ENCODE measurements at regions not wholly inside any gene's neighbourhood (a gene's known extent, or its start where the extent isn't known, plus 50 kb on each side); places are given as distances from the start of the nearest gene placed in this dataset.
A peak's percentile ranks its signal among the peaks of the same experiment; 100 is the strongest.

- in situ Hi-C loops (cut with MboI; ENCODE audit: low sequenced_read_pairs, unreplicated experiment), result no loop called here
- DNase-seq (ENCODE audit: low spot score), result no peak
- TF ChIP-seq CTCF (IDR thresholded peaks at IDR 0.05; ENCODE audit: borderline replicate concordance, control extremely low read depth, extremely low read depth, insufficient read depth, missing control alignments), result no peak
Measured at GRCh38 chr6:25046942-25047341, 111.2 kb upstream of the RIPOR2 start.

- no peak for DNase-seq (ENCODE audit: low spot score)
- in situ Hi-C loops (cut with MboI; ENCODE audit: low sequenced_read_pairs, unreplicated experiment), result no loop called here
- TF ChIP-seq CTCF (IDR thresholded peaks at IDR 0.05; ENCODE audit: borderline replicate concordance, control extremely low read depth, extremely low read depth, insufficient read depth, missing control alignments), result no peak
Measured at GRCh38 chr6:25050356-25050755, 114.6 kb upstream of the RIPOR2 start.

- no peak for TF ChIP-seq CTCF (IDR thresholded peaks at IDR 0.05; ENCODE audit: borderline replicate concordance, control extremely low read depth, extremely low read depth, insufficient read depth, missing control alignments)
- no peak for DNase-seq (ENCODE audit: low spot score)
- in situ Hi-C loops (cut with MboI; ENCODE audit: low sequenced_read_pairs, unreplicated experiment), result no loop called here
Measured at GRCh38 chr6:25051083-25051482, 115.3 kb upstream of the RIPOR2 start.

GRCh38 chr6:25052181-25052580, 116.4 kb upstream of the RIPOR2 start:
- no peak for TF ChIP-seq CTCF (IDR thresholded peaks at IDR 0.05; ENCODE audit: borderline replicate concordance, control extremely low read depth, extremely low read depth, insufficient read depth, missing control alignments)
- DNase-seq (ENCODE audit: low spot score), result no peak
- in situ Hi-C loops (cut with MboI; ENCODE audit: low sequenced_read_pairs, unreplicated experiment), result no loop called here

- peak; percentile 45 for DNase-seq (ENCODE audit: low spot score)
- no peak for TF ChIP-seq CTCF (IDR thresholded peaks at IDR 0.05; ENCODE audit: borderline replicate concordance, control extremely low read depth, extremely low read depth, insufficient read depth, missing control alignments)
- in situ Hi-C loops (cut with MboI; ENCODE audit: low sequenced_read_pairs, unreplicated experiment), result no loop called here
Measured at GRCh38 chr6:25053875-25054371, 118.2 kb upstream of the RIPOR2 start.

GRCh38 chr6:25054469-25054868, 118.7 kb upstream of the RIPOR2 start:
- no peak for DNase-seq (ENCODE audit: low spot score)
- no peak for TF ChIP-seq CTCF (IDR thresholded peaks at IDR 0.05; ENCODE audit: borderline replicate concordance, control extremely low read depth, extremely low read depth, insufficient read depth, missing control alignments)
- in situ Hi-C loops (cut with MboI; ENCODE audit: low sequenced_read_pairs, unreplicated experiment), result no loop called here

GRCh38 chr6:25056130-25056529, 120.4 kb upstream of the RIPOR2 start:
- in situ Hi-C loops (cut with MboI; ENCODE audit: low sequenced_read_pairs, unreplicated experiment), result no loop called here
- no peak for TF ChIP-seq CTCF (IDR thresholded peaks at IDR 0.05; ENCODE audit: borderline replicate concordance, control extremely low read depth, extremely low read depth, insufficient read depth, missing control alignments)
- peak; percentile 62 for DNase-seq (ENCODE audit: low spot score)
